PC-3 (cell line): ENCODE measurements at regions not wholly inside any gene's neighbourhood (a gene's known extent, or its start where the extent isn't known, plus 50 kb on each side); places are given as distances from the start of the nearest gene placed in this dataset.

Source experiments
- CTCF ChIP-seq: fragments of 300-600 bp; sonication (generic); conservative IDR thresholded peaks from 2 replicates; pipeline ENCODE4 v1.5.1; 2017; ENCODE audit warnings: antibody characterized with exemption, low read depth, mild to moderate bottlenecking, low read length
- EZH2 ChIP-seq: fragments of 300-600 bp; sonication (generic); IDR thresholded peaks from one replicate; pipeline ENCODE4 v1.6.1; 2017; ENCODE audit warnings: antibody characterized with exemption, mild to moderate bottlenecking, low read length; ENCODE audit not compliant: unreplicated experiment
- EZH2phosphoT487 ChIP-seq: fragments of 300-600 bp; sonication (generic); IDR thresholded peaks from 2 replicates; pipeline ENCODE4 v1.6.1; 2018; ENCODE audit warnings: mild to moderate bottlenecking, antibody characterized with exemption, low read length, borderline replicate concordance

GRCh38 chr1:36560177-36560576 lies 77.5 kb upstream of the CSF3R start:
- TF ChIP-seq CTCF (no peak), EZH2 (no peak), EZH2phosphoT487 (no peak)
